AG04449 (cell line): ENCODE measurements at regions not wholly inside any gene's neighbourhood (a gene's known extent, or its start where the extent isn't known, plus 50 kb on each side); places are given as distances from the start of the nearest gene placed in this dataset.
"Not testable (repeated sequence)": the region's sequence is repeated elsewhere in the genome, so short reads cannot be mapped to it uniquely, and the experiment has no call there.

Experiments used
- CTCF ChIA-PET: fragments of 350-600 bp; formaldehyde crosslinking; extraction: SDS; loops from one replicate; lab custom pipeline; 2021; ENCODE audit warnings: antibody characterized with exemption; lab: Yijun Ruan, JAX
- POLR2A ChIA-PET: fragments of 400-600, 350-600 bp; formaldehyde crosslinking; extraction: SDS; loops from one replicate; lab custom pipeline; 2020; ENCODE audit warnings: antibody characterized with exemption, inconsistent platforms; lab: Yijun Ruan, JAX
- DNase-seq: peaks from one replicate; pipeline ENCODE4 v3.0.0-alpha.2; 2010; ENCODE audit warnings: low read depth, low spot score
- H3K4me3 ChIP-seq: 2 replicates; pipeline ENCODE4 v1.5.1; 2011; ENCODE audit warnings: low read depth, mild to moderate bottlenecking, control low read depth, low read length
- TF ChIP-seq, protein P1 (sequence below): IDR thresholded peaks from one replicate; pipeline ENCODE4 v1.5.1; 2011; ENCODE audit warnings: mild to moderate bottlenecking, moderate library complexity, low read length, control low read depth, inconsistent platforms; ENCODE audit not compliant: insufficient read depth; ENCODE audit errors: missing control alignments

DNA sequence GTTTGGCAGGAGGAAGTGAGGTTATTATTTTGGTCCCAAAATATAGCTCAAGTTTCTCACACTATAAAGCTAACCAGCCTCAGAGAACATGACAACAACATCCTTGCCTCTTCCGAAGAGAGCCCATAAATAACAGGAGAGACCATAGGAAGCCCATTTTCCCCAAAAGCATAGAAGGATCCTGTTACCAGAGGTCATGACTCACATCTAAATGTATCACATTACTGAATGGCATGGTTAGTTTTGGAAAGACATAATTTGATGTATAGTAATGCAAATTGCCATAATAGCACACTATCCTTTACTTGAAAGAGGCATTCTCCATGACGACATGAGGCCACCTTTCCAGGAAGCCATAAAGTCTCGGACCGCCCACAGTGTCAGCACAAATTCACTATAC lies 238.8 kb upstream of the GRIA3 start:
- ChIA-PET POLR2A (no interaction called here), CTCF (interaction anchor here (0.6 to 0.8 kb wide), 2 partner anchors 12 to 256 kb away, joined by 3 read pairs; no protein-coding TSS in a partner anchor)
- TF ChIP-seq, protein P1, sequence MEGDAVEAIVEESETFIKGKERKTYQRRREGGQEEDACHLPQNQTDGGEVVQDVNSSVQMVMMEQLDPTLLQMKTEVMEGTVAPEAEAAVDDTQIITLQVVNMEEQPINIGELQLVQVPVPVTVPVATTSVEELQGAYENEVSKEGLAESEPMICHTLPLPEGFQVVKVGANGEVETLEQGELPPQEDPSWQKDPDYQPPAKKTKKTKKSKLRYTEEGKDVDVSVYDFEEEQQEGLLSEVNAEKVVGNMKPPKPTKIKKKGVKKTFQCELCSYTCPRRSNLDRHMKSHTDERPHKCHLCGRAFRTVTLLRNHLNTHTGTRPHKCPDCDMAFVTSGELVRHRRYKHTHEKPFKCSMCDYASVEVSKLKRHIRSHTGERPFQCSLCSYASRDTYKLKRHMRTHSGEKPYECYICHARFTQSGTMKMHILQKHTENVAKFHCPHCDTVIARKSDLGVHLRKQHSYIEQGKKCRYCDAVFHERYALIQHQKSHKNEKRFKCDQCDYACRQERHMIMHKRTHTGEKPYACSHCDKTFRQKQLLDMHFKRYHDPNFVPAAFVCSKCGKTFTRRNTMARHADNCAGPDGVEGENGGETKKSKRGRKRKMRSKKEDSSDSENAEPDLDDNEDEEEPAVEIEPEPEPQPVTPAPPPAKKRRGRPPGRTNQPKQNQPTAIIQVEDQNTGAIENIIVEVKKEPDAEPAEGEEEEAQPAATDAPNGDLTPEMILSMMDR = no peak
- DNase-seq = no peak
- H3K4me3 ChIP-seq = no peak overlapping the region

DNA sequence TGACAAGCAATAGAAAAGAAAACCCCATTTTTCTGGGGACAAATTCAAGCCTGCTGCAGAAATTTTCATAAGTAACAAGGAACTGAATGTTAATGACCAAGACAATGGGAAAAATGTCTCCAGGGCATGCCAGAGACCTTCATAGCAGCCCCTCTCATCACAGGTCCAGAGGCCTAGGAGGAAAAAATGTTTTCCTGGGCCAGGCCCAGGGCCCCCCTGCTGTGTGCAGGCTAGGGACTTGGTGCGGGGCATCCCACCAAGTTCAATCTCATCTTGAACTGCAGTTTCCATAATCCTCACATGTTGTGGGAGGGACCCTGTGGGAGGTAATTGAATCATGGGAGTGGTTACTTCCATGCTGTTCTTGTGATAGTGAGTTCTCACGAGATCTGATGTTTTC lies 211.5 kb upstream of the GRIA3 start:
- no peak overlapping the region for H3K4me3 ChIP-seq
- ChIA-PET POLR2A (no interaction called here), CTCF (no interaction called here)
- no peak for DNase-seq
- TF ChIP-seq, protein P1 = no peak

DNA sequence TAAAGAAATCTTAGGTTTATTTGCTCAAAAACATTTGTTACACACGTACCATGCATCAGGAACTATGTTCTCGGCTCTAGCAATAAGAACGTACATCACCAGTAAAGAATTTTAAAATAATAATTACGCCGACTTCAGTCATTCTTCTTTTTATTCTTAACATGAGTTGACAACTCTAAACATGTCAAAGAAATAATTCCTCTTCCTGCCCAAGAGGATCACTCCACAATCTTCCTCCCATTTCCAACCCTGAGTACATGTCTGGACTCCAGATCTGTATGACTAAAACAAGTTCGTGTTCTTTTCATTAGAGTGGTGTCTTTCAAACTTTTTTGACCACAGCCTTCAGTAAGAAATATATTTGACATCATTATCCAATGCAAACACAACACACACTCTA lies 201.6 kb upstream of the GRIA3 start:
- ChIA-PET CTCF (no interaction called here), POLR2A (no interaction called here)
- no peak overlapping the region for H3K4me3 ChIP-seq
- TF ChIP-seq, protein P1 = no peak
- DNase-seq = no peak

DNA sequence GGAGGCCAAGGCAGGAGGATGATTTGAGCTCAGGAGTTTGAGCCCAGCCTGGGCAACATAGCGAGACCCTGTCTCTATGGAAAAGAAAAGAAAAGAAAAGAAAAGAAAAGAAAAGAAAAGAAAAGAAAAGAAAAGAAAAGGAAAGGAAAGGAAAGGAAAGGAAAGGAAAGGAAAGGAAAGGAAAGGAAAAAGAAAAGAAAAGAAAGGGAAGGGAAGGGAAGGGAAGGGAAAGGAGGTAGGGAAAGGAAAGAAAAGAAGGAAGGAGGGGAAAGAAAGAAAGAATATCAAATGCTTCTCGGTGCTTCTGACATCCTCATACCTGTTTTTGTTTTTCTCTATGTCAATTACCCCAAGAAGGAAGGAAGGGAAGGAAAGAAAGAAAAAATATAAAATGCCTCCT lies 181.2 kb upstream of the GRIA3 start:
- DNase-seq, CTCF ChIA-PET, H3K4me3 ChIP-seq, POLR2A ChIA-PET: not testable (repeated sequence)

DNA sequence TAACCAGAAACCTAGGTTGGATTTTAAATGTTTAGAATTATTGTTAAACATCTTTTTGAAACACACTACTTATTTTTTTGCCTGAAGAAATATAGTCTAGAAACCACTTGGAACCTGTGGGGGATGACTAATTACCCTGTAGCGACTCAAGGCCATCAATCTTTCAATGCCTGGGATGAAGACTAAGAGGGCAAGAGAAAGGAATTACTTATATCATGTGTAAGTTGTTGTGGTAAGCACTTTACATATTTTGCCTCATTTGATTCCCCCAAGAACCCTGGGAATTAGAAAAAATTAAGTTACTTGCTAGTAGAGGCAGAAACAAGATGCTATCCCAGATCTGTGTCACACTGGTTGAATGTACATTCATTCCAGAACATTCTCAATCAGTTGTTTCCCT lies 170.9 kb upstream of the GRIA3 start:
- TF ChIP-seq, protein P1 = no peak
- H3K4me3 ChIP-seq = no peak overlapping the region
- ChIA-PET CTCF (no interaction called here), POLR2A (no interaction called here)
- no peak for DNase-seq

DNA sequence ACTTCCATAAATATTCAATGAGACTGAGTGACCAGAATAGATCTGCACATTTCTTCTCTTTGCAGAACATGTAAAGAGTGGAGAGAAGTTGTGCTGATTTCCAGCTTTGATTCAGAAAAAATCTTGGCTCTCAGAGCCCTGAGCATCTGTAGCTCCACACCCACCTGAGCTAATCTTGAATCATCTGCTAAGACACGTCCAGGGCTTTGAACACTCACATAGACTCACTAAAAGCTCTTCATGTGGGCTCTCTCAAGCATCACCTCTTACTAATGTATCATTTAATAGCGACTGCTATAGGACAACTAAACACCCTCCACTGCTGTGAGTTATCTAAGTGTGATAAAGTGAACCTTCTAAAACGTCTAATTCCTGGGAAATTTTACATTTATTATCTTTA lies 147.7 kb upstream of the GRIA3 start:
- POLR2A ChIA-PET = no interaction called here
- DNase-seq = no peak
- CTCF ChIA-PET = no interaction called here
- TF ChIP-seq, protein P1 = no peak
- no peak overlapping the region for H3K4me3 ChIP-seq

DNA sequence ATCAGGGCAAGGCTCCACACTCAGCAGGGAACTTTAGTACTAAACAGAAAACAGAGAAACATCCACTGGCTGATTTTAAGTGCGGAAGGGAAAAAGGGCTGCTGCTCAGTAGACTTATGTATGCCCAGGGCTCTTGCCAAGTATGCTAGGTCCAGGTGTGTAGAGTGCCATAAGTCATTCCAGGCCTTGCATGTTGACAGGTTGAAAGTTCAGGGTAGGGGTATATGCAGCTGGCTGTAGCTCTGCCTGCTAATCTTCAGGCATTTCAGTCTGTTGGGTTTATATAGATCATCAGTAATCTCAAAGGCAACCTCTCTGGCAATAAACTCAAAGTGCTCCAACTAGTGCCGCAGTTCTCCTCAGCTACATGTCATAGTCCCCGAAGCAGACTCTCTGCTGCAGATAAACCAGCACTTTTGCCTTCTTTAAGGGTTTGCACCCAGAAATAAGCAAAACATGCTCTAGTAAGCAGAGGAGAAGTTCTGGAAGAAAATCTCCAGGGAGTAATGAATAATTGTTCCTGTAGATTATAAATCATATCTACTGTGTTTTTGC lies 134.9 kb upstream of the GRIA3 start:
- ChIA-PET CTCF (no interaction called here), POLR2A (no interaction called here)
- DNase-seq = no peak
- H3K4me3 ChIP-seq = no peak overlapping the region
- TF ChIP-seq, protein P1 = no peak
